Brain microvascular endothelial cell (primary cell): ENCODE measurements at regions not wholly inside any gene's neighbourhood (a gene's known extent, or its start where the extent isn't known, plus 50 kb on each side); places are given as distances from the start of the nearest gene placed in this dataset.

Experiments used
- DNase-seq: peaks from one replicate; pipeline ENCODE4 v3.0.0-alpha.2; 2020
- H3K27ac ChIP-seq: fragments of 250-450 bp; sonication (Bioruptor Pico); 2 replicates; pipeline ENCODE4 v1.5.1; 2020; ENCODE audit warnings: mild to moderate bottlenecking, moderate library complexity
- H3K27me3 ChIP-seq: fragments of 250-450 bp; sonication (Bioruptor Pico); replicated peaks from 2 replicates; pipeline ENCODE4 v1.5.1; 2020; ENCODE audit warnings: mild to moderate bottlenecking
- H3K36me3 ChIP-seq: fragments of 250-450 bp; sonication (Bioruptor Pico); replicated peaks from 2 replicates; pipeline ENCODE4 v1.5.1; 2020; ENCODE audit warnings: mild to moderate bottlenecking
- H3K4me3 ChIP-seq: 2 replicates; pipeline ENCODE4 v1.5.1; 2011; ENCODE audit warnings: low read depth, mild to moderate bottlenecking, control low read depth, low read length, moderate library complexity
- in situ Hi-C: cut with HindIII; loops from 2 replicates; pipeline ENCODE4 v1.10.0; 2017; ENCODE audit warnings: low sequenced_read_pairs, low pct_ligation_motif_present
- TF ChIP-seq, protein P1 (sequence below): IDR thresholded peaks from 2 replicates; pipeline ENCODE4 v1.5.1; 2011; ENCODE audit warnings: low read depth, mild to moderate bottlenecking, moderate library complexity, low read length, control low read depth, inconsistent platforms; ENCODE audit errors: missing control alignments

DNA sequence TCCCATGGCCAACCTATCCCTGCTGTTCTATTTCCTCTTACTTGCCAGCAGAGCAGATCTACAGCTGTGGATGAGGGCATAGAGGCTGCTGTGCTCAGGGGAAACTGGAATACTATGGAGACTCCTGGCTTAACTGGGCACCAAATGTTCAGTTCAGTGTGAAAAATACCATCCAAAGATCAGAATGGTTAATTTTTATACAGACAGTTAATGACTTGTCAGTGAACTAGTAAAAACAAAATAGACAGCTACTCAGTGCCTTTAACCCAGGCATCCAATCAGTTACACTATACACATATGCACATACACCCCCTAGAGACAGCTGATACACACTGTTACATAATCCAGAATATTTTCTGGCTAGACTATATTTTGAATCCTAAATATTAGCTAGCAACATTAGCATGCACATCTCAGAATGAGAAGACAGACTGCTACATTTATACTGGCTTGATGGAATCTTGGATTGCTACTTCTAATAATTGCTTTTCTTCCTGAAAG is 59.1 kb upstream of the WIPF1 start:
- Histone ChIP-seq H3K27ac (no peak overlapping the region), H3K36me3 (no peaks in the 10 kb centered on the region), H3K27me3 (no peaks in the 10 kb centered on the region), H3K4me3 (no peak overlapping the region)
- DNase-seq = no peak
- TF ChIP-seq, protein P1, sequence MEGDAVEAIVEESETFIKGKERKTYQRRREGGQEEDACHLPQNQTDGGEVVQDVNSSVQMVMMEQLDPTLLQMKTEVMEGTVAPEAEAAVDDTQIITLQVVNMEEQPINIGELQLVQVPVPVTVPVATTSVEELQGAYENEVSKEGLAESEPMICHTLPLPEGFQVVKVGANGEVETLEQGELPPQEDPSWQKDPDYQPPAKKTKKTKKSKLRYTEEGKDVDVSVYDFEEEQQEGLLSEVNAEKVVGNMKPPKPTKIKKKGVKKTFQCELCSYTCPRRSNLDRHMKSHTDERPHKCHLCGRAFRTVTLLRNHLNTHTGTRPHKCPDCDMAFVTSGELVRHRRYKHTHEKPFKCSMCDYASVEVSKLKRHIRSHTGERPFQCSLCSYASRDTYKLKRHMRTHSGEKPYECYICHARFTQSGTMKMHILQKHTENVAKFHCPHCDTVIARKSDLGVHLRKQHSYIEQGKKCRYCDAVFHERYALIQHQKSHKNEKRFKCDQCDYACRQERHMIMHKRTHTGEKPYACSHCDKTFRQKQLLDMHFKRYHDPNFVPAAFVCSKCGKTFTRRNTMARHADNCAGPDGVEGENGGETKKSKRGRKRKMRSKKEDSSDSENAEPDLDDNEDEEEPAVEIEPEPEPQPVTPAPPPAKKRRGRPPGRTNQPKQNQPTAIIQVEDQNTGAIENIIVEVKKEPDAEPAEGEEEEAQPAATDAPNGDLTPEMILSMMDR = no peak
- in situ Hi-C loops = no loop called here

DNA sequence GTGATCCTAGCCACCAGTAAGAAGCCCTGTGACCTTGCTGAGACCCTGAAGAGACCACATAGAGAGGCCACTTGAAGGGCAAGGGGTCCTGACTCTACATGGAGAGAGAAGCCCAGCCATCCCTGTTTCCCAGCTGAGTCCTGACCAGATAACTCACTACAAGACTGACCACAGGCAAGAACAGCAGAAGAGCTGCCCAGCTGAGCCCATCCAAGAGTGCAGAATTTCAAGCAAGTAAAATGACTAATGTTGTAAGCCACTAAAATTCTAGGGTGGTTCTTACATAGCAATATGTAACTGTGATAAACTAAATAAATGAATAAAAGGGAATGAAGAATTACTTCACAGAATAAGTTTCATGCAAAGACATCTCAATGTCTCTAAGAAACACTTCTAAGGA is 58.4 kb upstream of the WIPF1 start:
- in situ Hi-C loops = no loop called here
- Histone ChIP-seq H3K4me3 (no peak overlapping the region), H3K27ac (no peak overlapping the region), H3K27me3 (no peaks in the 10 kb centered on the region), H3K36me3 (no peaks in the 10 kb centered on the region)
- TF ChIP-seq, protein P1 = no peak
- no peak for DNase-seq

DNA sequence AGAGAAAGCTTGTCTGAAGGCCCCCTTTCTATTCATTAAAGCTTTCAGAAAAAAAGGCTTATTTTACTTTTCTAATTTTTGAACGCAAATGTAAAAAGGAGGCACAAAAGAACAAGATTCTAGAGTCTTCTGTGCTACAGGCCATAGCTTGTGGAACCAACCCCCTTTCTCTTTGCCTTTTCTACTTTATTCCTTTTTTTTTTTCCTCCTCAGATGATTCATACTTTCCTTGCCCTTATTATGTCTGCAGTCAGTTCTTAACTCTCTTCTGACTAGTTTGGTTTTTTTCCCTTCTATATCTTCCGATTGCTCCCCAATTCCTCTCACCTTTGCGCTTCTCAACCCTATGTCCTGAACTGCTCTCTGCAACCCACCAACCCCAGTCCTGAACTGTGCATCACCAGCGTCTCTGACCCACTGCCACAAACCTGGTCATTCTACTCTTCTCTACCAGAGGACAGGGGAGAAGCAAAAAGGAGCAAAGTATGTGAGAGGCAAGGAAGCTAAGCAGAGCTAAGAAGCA is 56.9 kb upstream of the WIPF1 start:
- no peak overlapping the region for H3K4me3 ChIP-seq
- H3K27me3 ChIP-seq = no peaks in the 10 kb centered on the region
- no peaks in the 10 kb centered on the region for H3K36me3 ChIP-seq
- TF ChIP-seq, protein P1 = no peak
- H3K27ac ChIP-seq = no peak overlapping the region
- DNase-seq = no peak
- in situ Hi-C loops = no loop called here

DNA sequence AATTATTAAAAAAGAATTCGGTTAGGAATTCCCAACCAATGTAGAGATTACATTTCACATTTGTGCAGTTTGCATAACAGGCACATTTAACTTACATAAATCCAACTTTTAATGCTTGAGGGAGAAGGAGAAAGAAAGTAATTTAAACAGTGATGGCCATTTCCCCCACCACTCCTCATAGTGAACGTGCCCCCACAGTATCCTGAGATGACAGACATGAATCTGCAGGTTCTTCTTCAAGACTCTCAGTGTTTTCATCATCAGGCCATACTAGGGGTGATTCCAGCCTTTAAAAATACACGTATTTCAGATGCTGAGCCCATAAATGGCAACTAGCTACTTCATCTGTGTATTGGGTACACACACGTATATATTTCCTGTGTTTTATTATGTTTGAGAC is 51.3 kb upstream of the WIPF1 start:
- TF ChIP-seq, protein P1 = no peak
- DNase-seq = no peak
- H3K36me3 ChIP-seq = no peaks in the 10 kb centered on the region
- no peaks in the 10 kb centered on the region for H3K27me3 ChIP-seq
- H3K4me3 ChIP-seq = no peak overlapping the region
- no peak overlapping the region for H3K27ac ChIP-seq
- in situ Hi-C loops = no loop called here
